ENCODE measurements at regions not wholly inside any gene's neighbourhood (a gene's known extent, or its start where the extent isn't known, plus 50 kb on each side); places are given as distances from the start of the nearest gene placed in this dataset.

GRCh38 chr2:11910971-11911370 lies 164.5 kb downstream of the LPIN1 start:
- no peak overlapping the region for H3K27ac ChIP-seq (ENCODE audit: low read depth in 1 of 3, low read length in 2 of 3)
- H3K27me3 ChIP-seq (ENCODE audit: control insufficient read depth in 3 of 3, insufficient read depth in 3 of 3, low read length in 3 of 3): no peaks in the 10 kb centered on the region
- no peak overlapping the region for H3K4me3 ChIP-seq (ENCODE audit: low read depth in 1 of 3, low read length in 3 of 3)
- WGBS, 3 donors: 84 to 87% (median 87%) methylated on average over 3 of the region's 3 CpGs
- no peaks in the 10 kb centered on the region for H3K9me3 ChIP-seq (ENCODE audit: control insufficient read depth in 2 of 2, insufficient read depth in 1 of 2, low read depth in 1 of 2, low read length in 1 of 2)
- FAIRE-seq (no peak), DNase-seq (no peak)
- no peaks in the 10 kb centered on the region for H3K4me1 ChIP-seq (ENCODE audit: control insufficient read depth in 3 of 3, insufficient read depth in 2 of 3, low read depth in 1 of 3, low read length in 2 of 3)
- H3K36me3 ChIP-seq (ENCODE audit: control insufficient read depth in 3 of 3, insufficient read depth in 2 of 3, low read depth in 1 of 3, low read length in 3 of 3): no peaks in the 10 kb centered on the region

- Histone ChIP-seq H3K27me3 (ENCODE audit: control insufficient read depth in 3 of 3, insufficient read depth in 3 of 3, low read length in 3 of 3) (no peaks in the 10 kb centered on the region), H3K27ac (ENCODE audit: low read depth in 1 of 3, low read length in 2 of 3) (no peak overlapping the region), H3K4me1 (ENCODE audit: control insufficient read depth in 3 of 3, insufficient read depth in 2 of 3, low read depth in 1 of 3, low read length in 2 of 3) (no peaks in the 10 kb centered on the region), H3K4me3 (ENCODE audit: low read depth in 1 of 3, low read length in 3 of 3) (no peak overlapping the region), H3K36me3 (ENCODE audit: control insufficient read depth in 3 of 3, insufficient read depth in 2 of 3, low read depth in 1 of 3, low read length in 3 of 3) (no peaks in the 10 kb centered on the region), H3K9me3 (ENCODE audit: control insufficient read depth in 2 of 2, insufficient read depth in 1 of 2, low read depth in 1 of 2, low read length in 1 of 2) (no peaks in the 10 kb centered on the region)
- WGBS, 3 donors: 95 to 96% (median 95%) methylated on average over 1 of the region's 1 CpG
- DNase-seq (no peak), FAIRE-seq (no peak)
Observed at GRCh38 chr2:11912980-11913379, 166.5 kb downstream of the LPIN1 start.

GRCh38 chr2:11914455-11914854 lies 168.0 kb downstream of the LPIN1 start:
- H3K9me3 ChIP-seq (ENCODE audit: control insufficient read depth in 2 of 2, insufficient read depth in 1 of 2, low read depth in 1 of 2, low read length in 1 of 2): no peaks in the 10 kb centered on the region
- no peak overlapping the region for H3K4me3 ChIP-seq (ENCODE audit: low read depth in 1 of 3, low read length in 3 of 3)
- H3K4me1 ChIP-seq (ENCODE audit: control insufficient read depth in 3 of 3, insufficient read depth in 2 of 3, low read depth in 1 of 3, low read length in 2 of 3): no peaks in the 10 kb centered on the region
- H3K27me3 ChIP-seq (ENCODE audit: control insufficient read depth in 3 of 3, insufficient read depth in 3 of 3, low read length in 3 of 3): no peaks in the 10 kb centered on the region
- H3K36me3 ChIP-seq (ENCODE audit: control insufficient read depth in 3 of 3, insufficient read depth in 2 of 3, low read depth in 1 of 3, low read length in 3 of 3): no peaks in the 10 kb centered on the region
- H3K27ac ChIP-seq (ENCODE audit: low read depth in 1 of 3, low read length in 2 of 3): no peak overlapping the region
- 77 to 94% (median 92%) methylated on average over 7 of the region's 7 CpGs for WGBS, 3 donors
- FAIRE-seq (no peak), DNase-seq (no peak)

GRCh38 chr2:11915650-11916049 lies 169.2 kb downstream of the LPIN1 start:
- H3K4me3 ChIP-seq (ENCODE audit: low read depth in 1 of 3, low read length in 3 of 3): no peak overlapping the region
- no peaks in the 10 kb centered on the region for H3K27me3 ChIP-seq (ENCODE audit: control insufficient read depth in 3 of 3, insufficient read depth in 3 of 3, low read length in 3 of 3)
- H3K36me3 ChIP-seq (ENCODE audit: control insufficient read depth in 3 of 3, insufficient read depth in 2 of 3, low read depth in 1 of 3, low read length in 3 of 3): no peaks in the 10 kb centered on the region
- no peaks in the 10 kb centered on the region for H3K4me1 ChIP-seq (ENCODE audit: control insufficient read depth in 3 of 3, insufficient read depth in 2 of 3, low read depth in 1 of 3, low read length in 2 of 3)
- DNase-seq (no peak), FAIRE-seq (no peak)
- WGBS, 3 donors: 61 to 81% (median 72%) methylated on average over 4 of the region's 4 CpGs
- H3K27ac ChIP-seq (ENCODE audit: low read depth in 1 of 3, low read length in 2 of 3): no peak overlapping the region
- H3K9me3 ChIP-seq (ENCODE audit: control insufficient read depth in 2 of 2, insufficient read depth in 1 of 2, low read depth in 1 of 2, low read length in 1 of 2): no peaks in the 10 kb centered on the region

- Histone ChIP-seq H3K4me1 (ENCODE audit: control insufficient read depth in 3 of 3, insufficient read depth in 2 of 3, low read depth in 1 of 3, low read length in 2 of 3) (no peaks in the 10 kb centered on the region), H3K9me3 (ENCODE audit: control insufficient read depth in 2 of 2, insufficient read depth in 1 of 2, low read depth in 1 of 2, low read length in 1 of 2) (no peaks in the 10 kb centered on the region), H3K4me3 (ENCODE audit: low read depth in 1 of 3, low read length in 3 of 3) (no peak overlapping the region), H3K36me3 (ENCODE audit: control insufficient read depth in 3 of 3, insufficient read depth in 2 of 3, low read depth in 1 of 3, low read length in 3 of 3) (no peaks in the 10 kb centered on the region), H3K27me3 (ENCODE audit: control insufficient read depth in 3 of 3, insufficient read depth in 3 of 3, low read length in 3 of 3) (no peaks in the 10 kb centered on the region), H3K27ac (ENCODE audit: low read depth in 1 of 3, low read length in 2 of 3) (no peak overlapping the region)
- FAIRE-seq: no peak
- 84 to 87% (median 86%) methylated on average over 2 of the region's 2 CpGs for WGBS, 3 donors
- DNase-seq: no peak
Observed at GRCh38 chr2:11919953-11920352, 173.5 kb downstream of the LPIN1 start.

- FAIRE-seq: no peak
- no peak overlapping the region for H3K27ac ChIP-seq (ENCODE audit: low read depth in 1 of 3, low read length in 2 of 3)
- H3K4me3 ChIP-seq (ENCODE audit: low read depth in 1 of 3, low read length in 3 of 3): no peak overlapping the region
- H3K27me3 ChIP-seq (ENCODE audit: control insufficient read depth in 3 of 3, insufficient read depth in 3 of 3, low read length in 3 of 3): no peaks in the 10 kb centered on the region
- no peaks in the 10 kb centered on the region for H3K36me3 ChIP-seq (ENCODE audit: control insufficient read depth in 3 of 3, insufficient read depth in 2 of 3, low read depth in 1 of 3, low read length in 3 of 3)
- H3K9me3 ChIP-seq (ENCODE audit: control insufficient read depth in 2 of 2, insufficient read depth in 1 of 2, low read depth in 1 of 2, low read length in 1 of 2): no peaks in the 10 kb centered on the region
- 72 to 78% (median 78%) methylated on average over 6 of the region's 6 CpGs for WGBS, 3 donors
- no peak for DNase-seq
- H3K4me1 ChIP-seq (ENCODE audit: control insufficient read depth in 3 of 3, insufficient read depth in 2 of 3, low read depth in 1 of 3, low read length in 2 of 3): no peaks in the 10 kb centered on the region
Observed at GRCh38 chr2:11920993-11921583, 174.7 kb downstream of the LPIN1 start.

- DNase-seq: no peak
- 78 to 87% (median 79%) methylated on average over 4 of the region's 4 CpGs for WGBS, 3 donors
- Histone ChIP-seq H3K27me3 (ENCODE audit: control insufficient read depth in 3 of 3, insufficient read depth in 3 of 3, low read length in 3 of 3) (no peaks in the 10 kb centered on the region), H3K27ac (ENCODE audit: low read depth in 1 of 3, low read length in 2 of 3) (no peak overlapping the region), H3K9me3 (ENCODE audit: control insufficient read depth in 2 of 2, insufficient read depth in 1 of 2, low read depth in 1 of 2, low read length in 1 of 2) (no peaks in the 10 kb centered on the region), H3K4me1 (ENCODE audit: control insufficient read depth in 3 of 3, insufficient read depth in 2 of 3, low read depth in 1 of 3, low read length in 2 of 3) (no peaks in the 10 kb centered on the region), H3K4me3 (ENCODE audit: low read depth in 1 of 3, low read length in 3 of 3) (no peak overlapping the region), H3K36me3 (ENCODE audit: control insufficient read depth in 3 of 3, insufficient read depth in 2 of 3, low read depth in 1 of 3, low read length in 3 of 3) (no peaks in the 10 kb centered on the region)
- no peak for FAIRE-seq
Observed at GRCh38 chr2:11922294-11922693, 175.9 kb downstream of the LPIN1 start.

- H3K27ac ChIP-seq (ENCODE audit: low read depth in 1 of 3, low read length in 2 of 3): no peak overlapping the region
- H3K9me3 ChIP-seq (ENCODE audit: control insufficient read depth in 2 of 2, insufficient read depth in 1 of 2, low read depth in 1 of 2, low read length in 1 of 2): no peaks in the 10 kb centered on the region
- DNase-seq (no peak), FAIRE-seq (no peak)
- no peaks in the 10 kb centered on the region for H3K27me3 ChIP-seq (ENCODE audit: control insufficient read depth in 3 of 3, insufficient read depth in 3 of 3, low read length in 3 of 3)
- H3K4me1 ChIP-seq (ENCODE audit: control insufficient read depth in 3 of 3, insufficient read depth in 2 of 3, low read depth in 1 of 3, low read length in 2 of 3): no peaks in the 10 kb centered on the region
- H3K36me3 ChIP-seq (ENCODE audit: control insufficient read depth in 3 of 3, insufficient read depth in 2 of 3, low read depth in 1 of 3, low read length in 3 of 3): no peaks in the 10 kb centered on the region
- 37 to 66% (median 56%) methylated on average over 5 of the region's 5 CpGs for WGBS, 3 donors
- no peak overlapping the region for H3K4me3 ChIP-seq (ENCODE audit: low read depth in 1 of 3, low read length in 3 of 3)
Observed at GRCh38 chr2:11923935-11924334, 177.5 kb downstream of the LPIN1 start.

- Histone ChIP-seq H3K9me3 (ENCODE audit: control insufficient read depth in 2 of 2, insufficient read depth in 1 of 2, low read depth in 1 of 2, low read length in 1 of 2) (no peaks in the 10 kb centered on the region), H3K4me3 (ENCODE audit: low read depth in 1 of 3, low read length in 3 of 3) (no peak overlapping the region), H3K36me3 (ENCODE audit: control insufficient read depth in 3 of 3, insufficient read depth in 2 of 3, low read depth in 1 of 3, low read length in 3 of 3) (no peaks in the 10 kb centered on the region), H3K27me3 (ENCODE audit: control insufficient read depth in 3 of 3, insufficient read depth in 3 of 3, low read length in 3 of 3) (no peaks in the 10 kb centered on the region), H3K4me1 (ENCODE audit: control insufficient read depth in 3 of 3, insufficient read depth in 2 of 3, low read depth in 1 of 3, low read length in 2 of 3) (no peaks in the 10 kb centered on the region), H3K27ac (ENCODE audit: low read depth in 1 of 3, low read length in 2 of 3) (no peak overlapping the region)
- WGBS, 3 donors: 66 to 83% (median 75%) methylated on average over 11 of the region's 11 CpGs
- DNase-seq (no peak), FAIRE-seq (no peak)
Observed at GRCh38 chr2:11925295-11926066, 179.0 kb downstream of the LPIN1 start.
